Stimulated activated CD4-positive, alpha-beta T cell treated with anti-CD3 and anti-CD28 coated beads, Interleukin-15, amount 100 ng/mL, for 48 hours (primary cell): ENCODE measurements at regions not wholly inside any gene's neighbourhood (a gene's known extent, or its start where the extent isn't known, plus 50 kb on each side); places are given as distances from the start of the nearest gene placed in this dataset.
"Not testable (repeated sequence)": the region's sequence is repeated elsewhere in the genome, so short reads cannot be mapped to it uniquely, and the experiment has no call there.

ENCODE experiments used
- DNase-seq, 2 donors: peaks; one replicate each; pipeline ENCODE4 v3.0.0-alpha.2; 2020; ENCODE audit warnings: low read depth in 2 of 2

DNA sequence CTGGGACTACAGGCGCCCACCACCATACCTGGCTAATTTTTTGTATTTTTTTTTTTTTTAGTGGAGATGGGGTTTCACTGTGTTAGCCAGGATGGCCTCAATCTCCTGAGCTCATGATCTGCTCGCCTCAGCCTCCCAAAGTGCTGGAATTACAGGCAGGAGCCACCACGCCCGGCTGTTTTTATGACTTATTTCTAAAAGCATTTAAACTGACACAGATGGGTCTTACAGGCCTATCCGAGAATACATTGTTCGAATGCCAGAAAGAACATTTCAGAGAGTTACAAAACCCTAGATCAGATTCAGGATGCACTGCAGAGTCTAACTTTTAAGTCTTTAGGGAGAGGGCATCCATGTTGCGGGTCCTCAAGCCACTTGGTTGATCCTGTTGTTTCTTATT is 234.7 kb upstream of the MAF start:
- DNase-seq: no peak

DNA sequence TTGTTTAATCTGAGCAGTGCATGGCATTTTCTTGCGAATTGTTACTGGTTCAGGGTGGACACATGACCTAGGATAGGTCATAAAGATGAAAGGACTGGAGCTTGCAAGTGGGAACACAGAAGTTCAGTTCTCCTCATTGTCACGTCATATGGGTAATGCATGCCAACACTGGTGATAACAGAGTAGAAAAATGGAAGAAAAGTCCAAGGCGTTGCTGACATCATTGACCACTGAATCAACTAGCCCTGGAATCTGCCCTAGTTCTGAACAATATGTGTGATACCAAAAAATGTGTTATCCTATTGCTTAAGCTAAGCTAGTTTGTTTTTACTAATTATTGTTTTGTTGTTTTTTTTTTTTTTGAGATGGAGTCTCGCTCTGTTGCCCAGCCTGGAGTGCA is 234.2 kb upstream of the MAF start:
- DNase-seq: no peak

DNA sequence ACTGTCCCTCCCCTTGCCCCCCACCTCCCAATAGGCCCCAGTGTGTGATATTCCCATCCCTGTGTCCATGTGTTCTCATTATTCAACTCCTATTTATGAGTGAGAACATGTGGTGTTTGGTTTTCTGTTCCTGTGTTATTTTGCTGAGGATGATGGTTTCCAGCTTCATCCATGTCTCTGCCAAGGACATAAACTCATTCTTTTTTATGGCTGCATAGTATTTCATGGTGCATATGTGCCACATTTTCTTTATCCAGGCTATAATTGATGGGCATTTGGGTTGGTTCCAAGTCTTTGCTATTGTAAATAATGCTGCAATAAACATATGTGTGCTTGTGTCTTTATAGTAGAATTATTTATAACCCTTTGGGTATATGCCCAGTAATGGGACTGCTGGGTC is 233.5 kb upstream of the MAF start:
- DNase-seq: not testable (repeated sequence)

DNA sequence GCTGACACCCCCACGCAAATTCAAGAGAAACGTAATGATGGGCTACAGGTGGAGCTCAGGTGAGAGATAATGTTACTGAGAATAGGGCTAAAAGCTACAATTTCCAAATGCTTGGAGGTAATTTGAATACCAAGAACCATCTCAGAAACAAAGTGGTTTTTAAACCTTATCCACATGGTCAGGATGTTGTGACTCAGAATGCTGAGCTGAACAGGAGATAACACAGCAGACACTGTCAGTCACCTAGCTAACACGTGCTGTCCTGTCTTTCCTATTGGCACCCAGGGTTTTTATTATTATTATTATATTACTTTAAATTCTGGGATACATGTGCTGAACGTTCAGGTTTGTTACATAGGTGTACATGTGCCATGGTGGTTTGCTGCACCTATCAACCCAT is 233.0 kb upstream of the MAF start:
- DNase-seq: no peak

DNA sequence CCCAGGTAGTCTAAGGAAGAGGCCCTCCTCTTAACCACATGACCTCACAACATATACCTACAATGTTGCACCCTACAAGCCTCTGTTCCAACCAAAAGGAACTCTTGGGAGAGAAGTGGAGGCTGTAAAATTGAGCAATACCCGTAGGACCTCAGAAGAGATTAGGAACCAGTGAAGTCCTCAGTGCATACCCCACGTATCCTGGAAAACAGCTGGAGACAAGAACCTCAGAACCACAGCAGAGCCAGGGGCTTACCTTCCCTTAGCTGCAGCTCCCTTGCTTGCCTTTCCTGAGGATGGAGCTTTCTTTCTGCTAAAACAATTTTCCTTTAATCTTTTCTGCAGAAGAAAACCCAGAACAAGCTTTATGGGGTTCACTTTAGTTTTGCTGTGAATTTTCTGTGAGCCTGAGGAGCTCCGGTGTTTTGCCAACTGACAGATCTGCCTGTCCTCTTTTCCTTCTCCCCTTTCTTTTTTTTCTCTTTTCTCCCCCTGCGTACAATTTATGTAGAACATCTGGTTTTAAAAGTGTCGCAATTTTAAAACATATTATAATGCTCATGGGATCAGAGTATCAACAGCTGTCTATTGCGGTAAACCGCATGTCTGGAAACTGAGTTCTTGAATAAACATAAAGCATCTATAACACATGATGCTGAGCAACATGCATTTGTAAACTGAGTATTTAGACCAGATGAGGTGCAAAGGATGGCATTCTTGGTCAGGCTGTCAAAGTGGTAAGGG is 226.4 kb upstream of the MAF start:
- DNase-seq: no peak

DNA sequence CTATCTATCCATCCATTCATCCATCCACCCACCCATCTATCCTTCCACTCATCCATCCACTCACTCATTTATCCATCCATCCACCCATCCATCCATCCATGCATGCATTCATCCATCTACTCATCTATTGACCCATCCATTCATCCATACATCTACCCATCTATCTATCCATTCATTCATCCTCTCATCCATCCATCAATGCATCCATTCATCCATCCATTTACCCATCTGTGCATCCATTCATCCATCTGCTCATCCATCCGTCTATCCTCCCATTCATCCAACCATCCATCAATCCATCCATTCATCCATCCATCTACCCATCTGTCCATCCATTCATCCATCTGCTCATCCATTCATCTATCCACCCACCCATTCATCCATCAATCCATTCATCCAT is 224.5 kb upstream of the MAF start:
- DNase-seq: no peak

GRCh38 chr16:79823639-79824038 is 223.1 kb upstream of the MAF start:
- DNase-seq: no peak

DNA sequence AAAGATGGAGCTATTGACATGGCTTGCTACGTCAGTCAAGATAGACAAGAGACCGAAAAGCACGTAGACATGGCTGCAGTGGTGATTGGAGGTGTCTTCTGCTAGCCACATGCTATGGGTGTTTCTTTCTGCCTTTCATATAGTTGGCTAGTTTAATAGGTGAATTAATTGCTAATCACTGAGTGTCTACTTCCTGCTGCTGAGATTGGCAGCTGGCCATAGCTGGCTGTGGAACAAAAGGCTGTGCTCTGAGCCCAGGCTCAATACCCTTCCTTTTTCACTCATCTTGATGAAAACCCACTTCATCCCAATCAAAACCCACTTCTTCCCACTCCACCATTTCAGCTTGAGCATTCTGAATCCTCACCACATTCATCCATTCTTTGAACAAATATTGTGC is 221.4 kb upstream of the MAF start:
- DNase-seq: no peak

DNA sequence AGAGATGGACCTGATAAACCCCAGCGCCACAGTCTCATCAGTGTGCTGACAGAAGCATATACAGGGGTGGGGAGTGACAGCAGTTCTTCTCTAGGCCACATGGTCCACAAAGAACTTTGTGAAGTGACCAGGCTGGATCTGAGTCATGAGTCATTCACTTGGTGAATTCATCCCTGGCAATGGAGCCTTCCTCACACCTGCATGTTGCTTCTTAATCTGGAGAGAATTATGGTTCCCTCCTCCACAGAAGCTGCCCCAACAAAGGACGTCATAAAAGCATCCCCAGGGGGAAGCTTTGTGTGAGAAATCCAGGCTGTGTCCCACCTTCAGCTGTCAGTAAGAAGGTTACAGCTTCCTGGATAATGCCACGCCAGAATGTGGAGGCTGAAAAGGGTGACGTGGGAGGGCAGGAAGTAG is 215.6 kb upstream of the MAF start:
- DNase-seq: no peak

DNA sequence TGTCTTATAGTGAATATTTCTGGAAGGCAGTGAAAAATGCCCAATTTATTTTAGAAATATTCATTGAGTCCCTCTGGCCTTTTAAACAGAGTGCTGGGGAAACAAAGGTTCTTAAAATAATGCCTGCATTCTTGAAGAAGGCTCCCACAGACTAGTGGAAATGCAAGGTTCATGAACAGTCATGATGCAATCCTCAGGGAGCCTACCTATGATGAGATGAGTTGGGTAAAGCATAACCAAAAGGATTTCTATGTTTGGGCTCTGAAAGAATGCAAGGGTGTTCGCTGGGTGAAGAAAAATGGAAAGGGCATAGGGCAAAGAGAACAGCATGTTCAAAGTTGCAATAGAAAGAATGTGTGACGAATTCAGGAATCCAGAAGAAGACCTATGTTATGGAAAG is 214.5 kb upstream of the MAF start:
- DNase-seq: no peak

GRCh38 chr16:79814124-79814523 is 213.6 kb upstream of the MAF start:
- no peak for DNase-seq

GRCh38 chr16:79811541-79811940 is 211.0 kb upstream of the MAF start:
- DNase-seq: no peak

- no peak for DNase-seq
Observed at GRCh38 chr16:79810449-79811189, 210.1 kb upstream of the MAF start.

DNA sequence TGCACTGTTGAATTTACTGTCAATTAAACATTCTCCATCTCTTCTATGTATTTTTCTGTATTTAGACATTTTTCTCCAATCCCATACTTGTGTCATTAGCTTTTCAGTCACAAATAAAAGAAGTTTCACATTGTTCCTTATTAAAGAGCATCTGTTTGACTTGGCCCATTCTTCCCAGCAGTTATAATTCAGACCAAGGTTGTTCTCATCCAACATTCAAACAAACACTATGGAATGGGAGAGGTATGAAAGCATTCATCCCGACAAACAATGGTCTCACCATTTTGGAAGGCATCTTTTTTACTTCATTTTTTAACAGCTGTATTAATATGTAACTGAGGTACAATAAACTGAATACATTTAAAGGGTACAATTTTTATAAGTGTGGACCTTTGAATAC is 208.8 kb upstream of the MAF start:
- DNase-seq: no peak

- DNase-seq: no peak
Observed at GRCh38 chr16:79808731-79809130, 208.2 kb upstream of the MAF start.

DNA sequence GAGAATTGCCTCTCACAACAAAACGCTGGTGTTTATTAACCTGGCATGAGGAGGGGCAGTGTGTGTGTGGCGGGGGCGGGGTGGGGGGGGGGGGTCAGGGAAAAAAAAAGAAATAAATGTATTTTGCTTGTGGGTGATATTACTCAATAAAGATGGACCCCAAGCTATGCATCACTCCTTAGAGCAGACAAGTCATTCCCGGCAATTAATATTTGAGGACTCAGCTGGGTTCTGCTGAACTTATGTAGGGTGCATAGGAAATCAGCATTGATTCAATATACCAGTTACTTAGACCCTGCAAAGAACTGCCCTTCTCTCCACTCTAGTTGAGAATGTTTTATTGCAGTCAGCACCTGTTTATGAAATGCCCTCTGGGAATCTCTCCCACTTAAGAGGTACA is 206.2 kb upstream of the MAF start:
- DNase-seq: no peak

DNA sequence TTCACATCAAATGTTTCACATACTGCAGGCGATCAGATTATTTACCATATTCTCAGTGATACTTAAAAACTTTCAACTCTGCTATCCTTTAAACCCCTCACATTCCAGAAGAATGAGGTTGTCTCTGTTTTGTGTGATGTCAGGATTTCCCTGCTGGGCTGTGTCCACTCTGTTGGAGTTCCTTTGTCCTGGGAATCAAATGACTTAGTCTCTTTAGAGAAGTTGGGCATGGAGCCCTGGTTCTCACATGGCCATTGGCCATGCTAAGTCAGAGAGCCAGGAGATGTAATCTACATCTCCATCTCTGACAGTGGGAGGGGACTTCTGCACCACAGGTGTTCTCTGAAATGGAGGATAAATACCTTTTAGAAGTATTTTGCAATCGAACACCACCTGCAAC is 205.1 kb upstream of the MAF start:
- no peak for DNase-seq

DNA sequence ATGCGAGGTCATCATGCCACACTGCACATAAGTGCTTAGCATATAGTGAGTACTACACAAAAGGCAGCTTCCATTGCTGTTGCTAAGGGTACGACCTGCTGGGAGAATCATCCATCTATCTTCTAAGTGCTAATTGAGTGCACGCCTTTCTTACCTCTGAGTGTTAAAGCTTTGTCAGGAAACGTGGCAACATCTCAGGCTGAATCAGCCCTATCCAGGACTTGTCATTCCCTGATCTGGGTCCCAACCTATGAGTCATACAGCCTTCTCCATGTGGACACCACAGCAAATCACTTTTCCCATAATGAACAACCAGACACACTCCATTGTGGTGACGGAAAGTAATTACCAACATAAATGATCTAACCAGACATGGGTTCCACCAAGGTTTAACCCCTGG is 201.1 kb upstream of the MAF start:
- DNase-seq: no peak

- DNase-seq: no peak
Observed at GRCh38 chr16:79800016-79800608, 199.6 kb upstream of the MAF start.

DNA sequence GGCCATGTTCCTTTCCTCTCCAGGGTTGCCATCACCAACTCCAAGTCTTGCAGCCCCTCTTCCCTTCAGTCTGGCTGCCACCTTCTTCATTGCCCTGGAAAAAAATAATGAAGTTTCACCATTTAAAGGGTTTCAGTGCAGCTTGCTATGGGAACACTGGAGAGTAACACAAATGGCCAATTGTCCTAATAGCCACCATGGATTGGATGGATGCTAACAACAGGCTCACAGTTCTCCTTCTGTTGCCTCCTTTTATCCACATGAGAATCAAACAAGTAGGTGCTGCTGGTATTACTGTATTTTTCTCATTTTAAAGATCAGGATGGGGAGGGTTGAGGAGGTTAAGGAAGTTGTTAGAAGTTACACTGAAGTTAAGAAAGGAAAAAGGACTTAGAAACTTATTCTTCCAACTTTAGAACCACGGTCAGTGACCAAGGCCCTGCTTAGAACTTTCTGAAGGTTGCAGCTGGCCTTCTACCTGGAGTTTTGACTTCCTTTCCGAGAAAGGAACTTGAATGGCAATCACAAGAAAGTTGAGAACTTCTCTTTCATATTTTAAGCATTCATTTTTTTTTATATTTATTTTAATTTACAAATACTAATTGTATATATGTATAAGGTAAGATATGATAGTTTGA is 198.0 kb upstream of the MAF start:
- no peak for DNase-seq

- no peak for DNase-seq
Observed at GRCh38 chr16:79797486-79797885, 196.9 kb upstream of the MAF start.

DNA sequence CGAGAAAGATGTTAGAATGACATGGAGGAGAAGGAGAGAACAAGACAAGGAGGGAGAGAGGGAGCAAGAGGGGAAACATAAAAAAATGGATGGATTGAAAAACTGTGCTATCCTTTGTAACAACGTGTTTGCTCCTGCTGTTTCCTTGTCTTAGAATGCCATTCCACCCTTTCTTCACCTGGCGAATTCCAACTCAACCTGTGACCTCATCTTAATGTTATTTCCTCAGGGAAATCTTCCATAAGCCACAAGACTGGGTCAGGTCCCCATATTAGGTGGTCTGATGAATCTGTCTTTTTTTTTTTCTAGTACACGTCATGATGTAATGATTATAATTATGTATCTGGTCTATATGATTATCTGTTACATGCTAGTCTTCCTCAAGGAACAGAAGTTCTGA is 195.0 kb upstream of the MAF start:
- no peak for DNase-seq

DNA sequence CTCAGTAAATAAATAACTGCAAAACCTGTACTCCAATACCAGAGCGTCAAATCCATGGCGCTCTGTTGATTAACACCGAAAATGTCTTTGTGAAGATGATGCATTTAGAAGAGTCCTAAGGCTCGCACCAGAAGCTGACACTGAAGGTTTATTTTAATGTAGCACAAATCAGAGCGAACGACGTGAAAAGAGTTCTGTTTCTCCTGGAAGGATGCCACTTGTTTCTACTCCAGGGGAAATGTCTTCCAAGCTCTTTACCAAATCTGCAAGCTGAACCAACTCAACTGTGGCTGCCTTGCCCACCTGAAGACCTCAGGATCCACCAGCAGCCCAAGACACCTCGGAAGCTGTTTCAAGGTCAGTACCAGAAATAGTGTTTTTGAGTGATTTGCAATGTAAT is 194.4 kb upstream of the MAF start:
- no peak for DNase-seq
